NB4 (cell line): ENCODE measurements at regions not wholly inside any gene's neighbourhood (a gene's known extent, or its start where the extent isn't known, plus 50 kb on each side); places are given as distances from the start of the nearest gene placed in this dataset.

Source experiments
- POLR2A ChIP-seq: IDR thresholded peaks from 2 replicates; pipeline ENCODE4 v1.6.1; 2011; ENCODE audit warnings: mild to moderate bottlenecking; ENCODE audit not compliant: insufficient read length; ENCODE audit errors: extremely low read depth
- TF ChIP-seq, protein P1 (sequence below): IDR thresholded peaks from one replicate; pipeline ENCODE4 v1.5.1; 2012; ENCODE audit warnings: low read depth, low read length

DNA sequence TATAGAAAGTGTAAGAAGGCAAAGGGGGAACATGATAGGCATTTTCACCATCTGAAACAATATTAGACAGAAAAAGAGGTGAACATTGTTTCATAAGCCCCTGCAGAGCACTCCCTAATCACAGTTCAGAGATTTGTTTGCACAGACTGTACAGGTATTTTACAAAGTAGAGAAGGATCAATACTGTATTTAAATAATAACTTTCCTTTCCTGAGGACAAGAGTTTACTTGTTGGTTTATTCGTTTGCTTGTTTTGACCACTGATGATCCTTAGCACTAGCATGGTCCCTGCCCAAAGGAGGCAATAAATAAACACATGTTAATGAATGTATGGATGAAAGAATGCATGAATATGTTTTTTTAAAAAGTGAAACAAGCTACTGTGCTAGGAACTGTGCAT, 690.1 kb upstream of the COBL start:
- TF ChIP-seq, protein P1, sequence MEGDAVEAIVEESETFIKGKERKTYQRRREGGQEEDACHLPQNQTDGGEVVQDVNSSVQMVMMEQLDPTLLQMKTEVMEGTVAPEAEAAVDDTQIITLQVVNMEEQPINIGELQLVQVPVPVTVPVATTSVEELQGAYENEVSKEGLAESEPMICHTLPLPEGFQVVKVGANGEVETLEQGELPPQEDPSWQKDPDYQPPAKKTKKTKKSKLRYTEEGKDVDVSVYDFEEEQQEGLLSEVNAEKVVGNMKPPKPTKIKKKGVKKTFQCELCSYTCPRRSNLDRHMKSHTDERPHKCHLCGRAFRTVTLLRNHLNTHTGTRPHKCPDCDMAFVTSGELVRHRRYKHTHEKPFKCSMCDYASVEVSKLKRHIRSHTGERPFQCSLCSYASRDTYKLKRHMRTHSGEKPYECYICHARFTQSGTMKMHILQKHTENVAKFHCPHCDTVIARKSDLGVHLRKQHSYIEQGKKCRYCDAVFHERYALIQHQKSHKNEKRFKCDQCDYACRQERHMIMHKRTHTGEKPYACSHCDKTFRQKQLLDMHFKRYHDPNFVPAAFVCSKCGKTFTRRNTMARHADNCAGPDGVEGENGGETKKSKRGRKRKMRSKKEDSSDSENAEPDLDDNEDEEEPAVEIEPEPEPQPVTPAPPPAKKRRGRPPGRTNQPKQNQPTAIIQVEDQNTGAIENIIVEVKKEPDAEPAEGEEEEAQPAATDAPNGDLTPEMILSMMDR = no peak
- TF ChIP-seq POLR2A = no peak
